ENCODE measurements at regions not wholly inside any gene's neighbourhood (a gene's known extent, or its start where the extent isn't known, plus 50 kb on each side); places are given as distances from the start of the nearest gene placed in this dataset.

- CTCF ChIA-PET (ENCODE audit: partially characterized antibody): no interaction called here
- TF ChIP-seq, protein P1, sequence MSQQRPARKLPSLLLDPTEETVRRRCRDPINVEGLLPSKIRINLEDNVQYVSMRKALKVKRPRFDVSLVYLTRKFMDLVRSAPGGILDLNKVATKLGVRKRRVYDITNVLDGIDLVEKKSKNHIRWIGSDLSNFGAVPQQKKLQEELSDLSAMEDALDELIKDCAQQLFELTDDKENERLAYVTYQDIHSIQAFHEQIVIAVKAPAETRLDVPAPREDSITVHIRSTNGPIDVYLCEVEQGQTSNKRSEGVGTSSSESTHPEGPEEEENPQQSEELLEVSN (IDR thresholded peaks at IDR 0.05): no peak
- no peak for TF ChIP-seq JUN (IDR thresholded peaks at IDR 0.05; ENCODE audit: low read depth, low read length)
- no peak for TF ChIP-seq EP300 (IDR thresholded peaks at IDR 0.05; ENCODE audit: borderline replicate concordance in 1 of 2, low read depth in 2 of 2, low read length in 2 of 2)
- TF ChIP-seq KDM1A (IDR thresholded peaks at IDR 0.05; ENCODE audit: borderline replicate concordance, low read length): no peak
- Histone ChIP-seq H4K91ac (replicated peaks; ENCODE audit: insufficient read length, low read length) (no peak overlapping the region), H3K27ac (ENCODE audit: low read depth, low read length) (no peak overlapping the region), H3K23me2 (ENCODE audit: low read depth, low read length) (no peaks in the 10 kb centered on the region), H2BK15ac (ENCODE audit: low read length) (no peak overlapping the region), H3K9me3 (ENCODE audit: insufficient read depth in 2 of 2, low read depth in 1 of 2, low read length in 1 of 2) (no peaks in the 10 kb centered on the region), H2AK5ac (ENCODE audit: low read depth, low read length) (no peak overlapping the region), H4K20me1 (replicated peaks in 1 of 2; ENCODE audit: control insufficient read depth in 1 of 2, insufficient read depth in 2 of 2, low read length in 2 of 2) (no peaks in the 10 kb centered on the region), H2BK12ac (ENCODE audit: low read depth, low read length) (no peak overlapping the region), H4K5ac (ENCODE audit: insufficient read length, low read depth, low read length) (no peak overlapping the region), H3K14ac (ENCODE audit: insufficient read length) (no peak overlapping the region), H3K4me2 (ENCODE audit: insufficient read depth in 1 of 2, low read depth in 2 of 2, low read length in 2 of 2) (no peak overlapping the region), H3K4me1 (replicated peaks in 1 of 4; ENCODE audit: control insufficient read depth in 3 of 4, insufficient read depth in 4 of 4, low read length in 3 of 4) (0 out of 7 replicates have a peak, but pooled peaks cover 0 to 2% (median 0%) of the 10 kb centered on the region in 4 experiments), H3K27me3 (replicated peaks in 1 of 4; ENCODE audit: control insufficient read depth in 3 of 4, extremely low read depth in 1 of 4, insufficient read depth in 3 of 4, low read length in 3 of 4) (no peaks in the 10 kb centered on the region), H3K18ac (ENCODE audit: extremely low read depth, low read length) (no peak overlapping the region), H3K79me1 (ENCODE audit: low read depth, low read length) (no peaks in the 10 kb centered on the region), H3K79me2 (ENCODE audit: control insufficient read depth in 1 of 2, insufficient read depth in 2 of 2, low read length in 2 of 2) (no peaks in the 10 kb centered on the region), H2BK120ac (replicated peaks; ENCODE audit: low read depth, low read length) (no peak overlapping the region), H4K8ac (ENCODE audit: extremely low read depth, insufficient read depth, low read length) (no peak overlapping the region), H2BK20ac (ENCODE audit: low read length) (no peak overlapping the region), H3K36me3 (ENCODE audit: control insufficient read depth in 2 of 4, insufficient read depth in 4 of 4, low read length in 3 of 4) (no peaks in the 10 kb centered on the region), H2BK5ac (ENCODE audit: low read depth, low read length) (no peak overlapping the region), H3K4ac (replicated peaks; ENCODE audit: insufficient read length, low read depth, low read length) (no peak overlapping the region), H3K23ac (ENCODE audit: insufficient read length) (no peak overlapping the region), H3K4me3 (ENCODE audit: extremely low read depth in 1 of 4, insufficient read depth in 2 of 4, low read depth in 3 of 4, low read length in 4 of 4) (no peak overlapping the region), H2AFZ (ENCODE audit: low read length) (no peak overlapping the region), H3K9ac (replicated peaks in 1 of 4; ENCODE audit: extremely low read depth in 1 of 4, low read depth in 3 of 4, low read length in 3 of 4) (no peak overlapping the region), H3K56ac (replicated peaks; ENCODE audit: insufficient read length, low read depth, low read length) (no peak overlapping the region)
- no peak for DNase-seq (ENCODE audit: low read depth in 1 of 2, low spot score in 2 of 2)
- WGBS, 2 experiments (ENCODE audit: extremely low coverage in 1 of 2, insufficient coverage in 1 of 2, insufficient read length in 1 of 2, insufficient replicate concordance in 2 of 2, low coverage in 1 of 2, low lambda C conversion rate in 2 of 2, missing lambda C conversion rate in 1 of 2): 97% methylated on average over 7 of the region's 11 CpGs; no CpG with 5 or more reads in 1 of the 2 experiments
- POLR2A ChIA-PET (ENCODE audit: partially characterized antibody): no interaction called here
- FAIRE-seq: no peak
Observed at GRCh38 chrX:9241427-9241826, 207.5 kb upstream of the FAM9B start.
